Type B pancreatic cell (in vitro differentiated cells): ENCODE measurements at regions not wholly inside any gene's neighbourhood (a gene's known extent, or its start where the extent isn't known, plus 50 kb on each side); places are given as distances from the start of the nearest gene placed in this dataset.
"Not testable (repeated sequence)": the region's sequence is repeated elsewhere in the genome, so short reads cannot be mapped to it uniquely, and the experiment has no call there.

ENCODE experiments used
- DNase-seq: peaks from one replicate; pipeline ENCODE4 v3.0.0; 2021; ENCODE audit warnings: mixed read lengths; ENCODE audit not compliant: unreplicated experiment; ENCODE audit errors: extremely low spot score
- H3K27ac Mint-ChIP-seq: 2 replicates; pipeline ENCODE4 v1.8.0; 2021; ENCODE audit warnings: mild to moderate bottlenecking, mixed read lengths
- H3K27me3 Mint-ChIP-seq: 2 replicates; pipeline ENCODE4 v1.8.0; 2021; ENCODE audit warnings: mixed read lengths
- H3K36me3 Mint-ChIP-seq: 2 replicates; pipeline ENCODE4 v1.8.0; 2021; ENCODE audit warnings: mixed read lengths
- H3K4me1 Mint-ChIP-seq: one replicate; pipeline ENCODE4 v1.8.0; 2021; ENCODE audit warnings: mixed read lengths; ENCODE audit not compliant: unreplicated experiment
- H3K4me3 Mint-ChIP-seq: 2 replicates; pipeline ENCODE4 v1.8.0; 2021; ENCODE audit warnings: mild to moderate bottlenecking, mixed read lengths
- H3K9me3 Mint-ChIP-seq: 2 replicates; pipeline ENCODE4 v1.8.0; 2021; ENCODE audit warnings: mixed read lengths
- TF ChIP-seq, protein P1 (sequence below): fragments of 200-600 bp; sonication (generic); conservative IDR thresholded peaks from 2 replicates; pipeline ENCODE4 v1.5.0; 2021; ENCODE audit warnings: antibody characterized with exemption, mild to moderate bottlenecking

DNA sequence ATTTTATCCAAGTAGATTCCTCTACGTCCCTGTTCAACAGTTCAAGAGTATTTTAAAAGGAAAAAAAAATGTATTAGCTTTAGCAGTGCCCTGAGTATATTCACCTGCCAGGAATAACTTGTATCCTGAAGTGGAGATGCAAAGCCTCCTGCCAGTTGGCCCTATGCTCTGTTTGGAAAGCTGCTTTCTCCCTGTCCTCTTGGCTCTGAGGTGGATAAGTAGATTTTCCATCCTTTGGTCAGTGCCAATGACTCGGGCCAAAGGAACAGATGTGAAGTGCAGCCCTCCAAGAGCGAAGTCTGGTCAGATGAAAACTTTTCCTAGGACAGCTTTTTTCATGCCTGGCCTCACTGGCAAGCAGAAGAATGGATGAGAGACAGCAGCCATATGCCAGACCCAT, 839.9 kb upstream of the TENM4 start:
- no peaks in the 10 kb centered on the region for H3K36me3 Mint-ChIP-seq
- no peak for DNase-seq
- H3K9me3 Mint-ChIP-seq = no peaks in the 10 kb centered on the region
- no peaks in the 10 kb centered on the region for H3K4me1 Mint-ChIP-seq
- no peak overlapping the region for H3K4me3 Mint-ChIP-seq
- no peaks in the 10 kb centered on the region for H3K27me3 Mint-ChIP-seq
- H3K27ac Mint-ChIP-seq = no peak overlapping the region
- TF ChIP-seq, protein P1, sequence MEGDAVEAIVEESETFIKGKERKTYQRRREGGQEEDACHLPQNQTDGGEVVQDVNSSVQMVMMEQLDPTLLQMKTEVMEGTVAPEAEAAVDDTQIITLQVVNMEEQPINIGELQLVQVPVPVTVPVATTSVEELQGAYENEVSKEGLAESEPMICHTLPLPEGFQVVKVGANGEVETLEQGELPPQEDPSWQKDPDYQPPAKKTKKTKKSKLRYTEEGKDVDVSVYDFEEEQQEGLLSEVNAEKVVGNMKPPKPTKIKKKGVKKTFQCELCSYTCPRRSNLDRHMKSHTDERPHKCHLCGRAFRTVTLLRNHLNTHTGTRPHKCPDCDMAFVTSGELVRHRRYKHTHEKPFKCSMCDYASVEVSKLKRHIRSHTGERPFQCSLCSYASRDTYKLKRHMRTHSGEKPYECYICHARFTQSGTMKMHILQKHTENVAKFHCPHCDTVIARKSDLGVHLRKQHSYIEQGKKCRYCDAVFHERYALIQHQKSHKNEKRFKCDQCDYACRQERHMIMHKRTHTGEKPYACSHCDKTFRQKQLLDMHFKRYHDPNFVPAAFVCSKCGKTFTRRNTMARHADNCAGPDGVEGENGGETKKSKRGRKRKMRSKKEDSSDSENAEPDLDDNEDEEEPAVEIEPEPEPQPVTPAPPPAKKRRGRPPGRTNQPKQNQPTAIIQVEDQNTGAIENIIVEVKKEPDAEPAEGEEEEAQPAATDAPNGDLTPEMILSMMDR = no peak

GRCh38 chr11:80261776-80262175, 820.9 kb upstream of the TENM4 start:
- no peak overlapping the region for H3K27ac Mint-ChIP-seq
- DNase-seq = no peak

DNA sequence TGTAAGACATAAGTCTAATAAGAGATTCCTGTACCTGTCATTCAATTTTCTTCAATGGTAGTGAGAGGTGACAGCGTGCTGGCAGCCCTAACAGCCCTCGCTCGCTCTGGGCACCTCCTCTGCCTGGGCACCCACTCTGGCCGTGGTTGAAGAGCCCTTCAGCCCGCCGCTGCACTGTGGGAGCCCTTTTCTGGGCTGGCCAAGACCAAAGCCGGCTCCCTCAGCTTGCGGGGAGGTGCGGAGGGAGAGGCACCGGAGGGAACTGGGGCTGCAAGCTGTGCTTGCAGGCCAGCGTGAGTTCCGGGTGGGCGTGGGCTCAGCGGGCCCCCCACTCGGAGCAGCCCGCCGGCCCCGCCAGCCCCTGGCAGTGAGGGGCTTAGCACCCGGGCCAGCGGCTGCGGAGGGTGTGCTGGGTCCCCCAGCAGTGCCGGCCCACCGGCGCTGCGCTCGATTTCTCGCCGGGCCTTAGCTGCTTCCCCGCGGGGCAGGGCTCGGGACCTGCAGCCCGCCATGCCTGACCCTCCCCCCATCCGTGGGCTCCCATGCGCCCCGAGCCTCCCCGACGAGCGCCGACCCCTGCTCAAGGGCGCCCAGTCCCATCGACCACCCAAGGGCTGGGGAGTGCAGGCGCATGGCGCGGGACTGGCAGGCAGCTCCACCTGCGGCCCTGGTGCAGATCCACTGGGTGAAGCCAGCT, 816.6 kb upstream of the TENM4 start:
- H3K27me3 Mint-ChIP-seq, DNase-seq, H3K27ac Mint-ChIP-seq, H3K36me3 Mint-ChIP-seq, H3K4me3 Mint-ChIP-seq, H3K9me3 Mint-ChIP-seq, H3K4me1 Mint-ChIP-seq: not testable (repeated sequence)

More at GRCh38 chr11:80261776-80262175, 820.9 kb upstream of the TENM4 start:
- no peak overlapping the region for H3K4me3 Mint-ChIP-seq
- H3K36me3 Mint-ChIP-seq = no peaks in the 10 kb centered on the region
- no peaks in the 10 kb centered on the region for H3K27me3 Mint-ChIP-seq
- no peaks in the 10 kb centered on the region for H3K9me3 Mint-ChIP-seq
- TF ChIP-seq, protein P1 = no peak
- H3K4me1 Mint-ChIP-seq = no peaks in the 10 kb centered on the region

DNA sequence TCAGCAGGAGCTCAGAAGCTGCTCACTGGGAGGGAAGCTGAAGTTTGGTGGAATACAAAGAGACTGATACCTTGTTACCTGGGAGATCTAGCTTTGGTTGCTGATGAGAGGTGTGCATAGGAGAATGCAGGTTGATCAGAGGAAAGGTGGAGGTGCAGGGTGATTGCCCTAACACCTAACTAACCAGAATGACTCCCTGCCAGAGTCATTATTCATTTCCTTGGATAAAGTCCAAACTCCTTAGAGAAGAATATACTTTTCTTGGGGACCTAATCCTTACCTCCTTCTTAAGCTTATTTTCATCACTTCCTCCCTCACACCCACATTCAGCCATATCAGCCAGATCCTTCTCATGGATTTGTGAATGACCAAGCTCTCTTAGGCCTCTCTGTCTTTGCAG, 814.2 kb upstream of the TENM4 start:
- TF ChIP-seq, protein P1 = no peak
- no peak overlapping the region for H3K4me3 Mint-ChIP-seq
- no peaks in the 10 kb centered on the region for H3K9me3 Mint-ChIP-seq
- no peak overlapping the region for H3K27ac Mint-ChIP-seq
- H3K4me1 Mint-ChIP-seq = no peaks in the 10 kb centered on the region
- no peak for DNase-seq
- no peaks in the 10 kb centered on the region for H3K36me3 Mint-ChIP-seq
- no peaks in the 10 kb centered on the region for H3K27me3 Mint-ChIP-seq

GRCh38 chr11:80241766-80242165, 800.9 kb upstream of the TENM4 start:
- no peaks in the 10 kb centered on the region for H3K27me3 Mint-ChIP-seq
- H3K36me3 Mint-ChIP-seq = no peaks in the 10 kb centered on the region
- no peak for DNase-seq
- H3K4me3 Mint-ChIP-seq = no peak overlapping the region
- peaks cover 5% of the 10 kb centered on the region for H3K9me3 Mint-ChIP-seq
- no peaks in the 10 kb centered on the region for H3K4me1 Mint-ChIP-seq
- no peak overlapping the region for H3K27ac Mint-ChIP-seq
- TF ChIP-seq, protein P1 = no peak

DNA sequence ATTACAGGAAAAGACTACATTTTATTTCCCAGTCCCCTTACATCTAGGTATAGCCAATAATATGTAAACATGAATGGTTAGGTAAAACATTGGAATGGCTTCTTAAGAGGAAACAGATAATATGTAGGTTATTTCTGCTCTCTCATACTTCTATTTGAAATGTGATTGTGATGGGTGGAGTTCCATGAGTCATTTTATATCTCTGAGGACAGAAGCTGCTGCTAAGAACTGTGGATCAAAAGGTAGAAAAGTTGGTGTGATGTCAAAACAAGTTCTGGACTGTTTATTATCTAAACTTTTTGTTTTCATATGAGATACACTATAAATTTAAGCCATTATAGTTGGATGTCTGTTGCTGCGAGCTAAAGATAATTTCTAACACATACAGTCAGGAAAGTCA, 799.4 kb upstream of the TENM4 start:
- no peaks in the 10 kb centered on the region for H3K4me1 Mint-ChIP-seq
- no peak overlapping the region for H3K4me3 Mint-ChIP-seq
- no peaks in the 10 kb centered on the region for H3K36me3 Mint-ChIP-seq
- TF ChIP-seq, protein P1 = no peak
- no peak overlapping the region for H3K27ac Mint-ChIP-seq
- H3K9me3 Mint-ChIP-seq = peaks cover 8% of the 10 kb centered on the region
- no peak for DNase-seq
- no peaks in the 10 kb centered on the region for H3K27me3 Mint-ChIP-seq
